ELR (cell line): ENCODE measurements at regions not wholly inside any gene's neighbourhood (a gene's known extent, or its start where the extent isn't known, plus 50 kb on each side); places are given as distances from the start of the nearest gene placed in this dataset.

Experiments used
- DNase-seq: peaks from one replicate; pipeline ENCODE4 v3.0.0-alpha.2; 2015; ENCODE audit warnings: low read depth

GRCh38 chr2:3062476-3063260 is 314.9 kb downstream of the EIPR1 start:
- DNase-seq = no peak

- no peak for DNase-seq
These were observed 317.6 kb downstream of the EIPR1 start for GRCh38 chr2:3060049-3060448.

DNA sequence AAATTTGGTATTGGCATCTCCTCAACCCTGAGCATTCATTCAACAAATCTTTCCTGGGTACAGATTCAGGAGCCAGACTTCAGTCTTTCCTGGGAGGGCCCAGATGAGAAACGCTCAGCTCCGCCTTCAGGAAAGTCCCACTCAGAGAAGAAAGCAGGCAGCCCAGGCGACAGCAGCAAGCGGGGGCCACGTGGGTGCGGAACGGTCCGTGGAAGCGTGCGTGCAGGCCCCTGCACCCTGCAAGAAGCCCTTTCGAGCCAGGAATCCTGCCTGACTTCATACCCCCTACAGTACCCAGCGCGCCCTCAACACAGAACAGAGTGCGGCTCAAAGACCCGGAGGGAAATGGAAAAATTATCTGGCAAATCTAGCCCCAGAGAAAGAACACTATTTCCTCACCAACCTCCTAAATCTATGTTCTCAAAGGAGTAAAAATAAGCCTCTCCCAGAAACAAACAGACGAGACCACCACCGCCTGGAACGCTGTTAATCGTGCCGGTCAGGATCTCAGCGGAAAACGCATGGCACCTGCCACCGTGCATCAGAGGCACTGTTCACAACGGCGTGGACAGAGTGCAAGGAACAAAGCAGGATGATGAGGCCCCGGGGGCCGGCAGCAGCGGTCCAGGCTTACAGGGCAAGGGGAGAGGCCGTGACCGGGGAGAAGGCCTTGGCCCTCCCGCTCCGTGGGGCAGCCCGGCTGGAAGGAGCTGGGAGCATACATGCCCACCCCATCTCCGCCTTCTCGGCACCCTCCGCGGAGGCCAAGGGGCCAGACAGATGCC is 318.3 kb downstream of the EIPR1 start:
- DNase-seq = no peak

DNA sequence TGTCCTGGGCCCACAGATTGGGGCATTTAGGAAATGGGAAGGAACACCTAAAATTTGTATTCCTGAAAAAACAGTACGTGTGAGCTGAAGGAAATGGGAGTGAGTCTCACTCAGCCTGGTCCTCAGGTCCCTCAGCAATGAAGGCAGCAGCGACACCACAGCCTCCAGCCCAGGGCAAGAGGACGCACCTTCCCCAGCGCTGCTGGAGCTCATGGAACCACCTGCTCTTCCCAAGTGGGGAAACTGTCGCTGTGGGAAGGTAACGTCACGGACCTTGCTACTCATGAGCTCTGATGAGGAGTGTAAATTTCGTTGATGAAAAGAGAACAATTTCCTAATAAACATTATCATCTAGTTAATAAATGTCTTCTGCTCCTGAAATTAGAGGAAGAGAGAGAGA is 323.6 kb downstream of the EIPR1 start:
- no peak for DNase-seq

DNA sequence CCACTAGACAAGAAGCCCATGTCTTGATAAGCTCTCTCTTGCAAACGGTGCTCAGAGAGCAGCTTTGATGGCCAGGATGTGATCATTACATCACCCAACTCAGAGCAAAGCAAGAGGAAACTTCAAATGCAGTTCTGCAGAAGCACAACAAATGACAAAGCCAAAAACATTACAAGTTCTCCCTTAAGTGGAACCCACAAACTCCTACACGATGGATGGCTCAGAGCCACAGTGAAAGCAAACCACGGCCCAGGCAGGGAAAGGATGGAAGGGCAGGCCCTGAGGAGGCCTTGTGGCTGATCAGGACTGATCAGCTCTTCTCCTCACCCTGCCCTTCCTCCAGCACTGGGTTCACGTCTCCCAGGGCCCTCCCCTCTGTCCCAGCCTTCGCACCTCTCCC is 326.4 kb downstream of the EIPR1 start:
- no peak for DNase-seq

- DNase-seq = no peak
These were observed 331.3 kb downstream of the EIPR1 start for GRCh38 chr2:3046170-3046865.

GRCh38 chr2:3045318-3045921 is 332.2 kb downstream of the EIPR1 start:
- DNase-seq = no peak

DNA sequence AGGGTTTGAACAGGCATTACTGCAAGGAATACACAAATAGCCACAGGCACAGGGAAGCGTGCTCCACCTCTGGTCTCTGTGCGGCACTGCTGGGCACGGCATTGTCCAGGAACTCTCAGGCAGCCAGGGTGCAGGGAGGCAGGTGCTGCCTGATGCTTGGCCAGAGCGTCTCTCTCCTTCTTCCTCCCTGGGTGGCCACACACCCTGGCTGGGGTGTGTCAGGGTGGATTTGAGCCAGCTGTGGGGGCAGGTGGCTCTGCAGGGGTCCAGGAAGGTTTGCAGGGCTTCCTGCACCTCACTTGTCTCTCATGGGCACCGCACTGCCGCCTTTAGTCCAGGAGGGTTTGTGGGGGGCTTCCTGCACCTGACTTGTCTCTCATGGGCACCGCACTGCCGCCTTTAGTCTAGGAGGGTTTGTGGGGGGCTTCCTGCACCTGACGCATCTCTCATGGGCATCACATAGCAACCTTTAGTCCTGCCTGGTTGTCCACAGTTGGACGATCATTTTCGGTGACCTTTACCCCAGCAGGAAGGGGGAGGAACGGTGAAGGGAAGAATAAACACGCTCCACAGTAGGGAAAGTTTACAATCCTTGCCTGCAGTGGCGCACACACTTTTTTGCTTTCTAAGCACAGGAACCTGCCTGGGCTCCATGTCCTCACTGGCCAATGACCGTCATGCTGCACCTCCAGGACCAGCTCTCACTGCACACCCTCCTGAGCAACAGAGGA is 332.9 kb downstream of the EIPR1 start:
- DNase-seq = no peak

DNA sequence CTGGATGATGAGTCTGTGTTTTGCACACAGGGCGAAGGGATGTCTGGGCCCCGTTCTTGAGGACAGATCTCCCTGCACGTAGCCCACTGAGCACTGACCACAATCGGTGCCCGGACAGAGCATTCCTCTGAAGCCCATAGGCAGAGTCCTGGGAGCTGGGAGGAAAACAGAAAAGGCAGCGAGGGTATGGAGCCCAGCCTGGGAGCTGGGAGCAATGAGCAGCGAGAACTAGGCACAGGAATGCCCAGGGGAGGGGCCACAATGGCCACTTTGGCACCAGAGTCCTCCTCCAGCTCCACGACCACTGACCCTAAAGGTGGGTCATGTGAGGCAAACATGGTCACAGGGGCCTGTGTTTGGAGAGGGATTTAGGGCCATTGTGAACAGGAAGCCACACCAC is 333.9 kb downstream of the EIPR1 start:
- DNase-seq = no peak

DNA sequence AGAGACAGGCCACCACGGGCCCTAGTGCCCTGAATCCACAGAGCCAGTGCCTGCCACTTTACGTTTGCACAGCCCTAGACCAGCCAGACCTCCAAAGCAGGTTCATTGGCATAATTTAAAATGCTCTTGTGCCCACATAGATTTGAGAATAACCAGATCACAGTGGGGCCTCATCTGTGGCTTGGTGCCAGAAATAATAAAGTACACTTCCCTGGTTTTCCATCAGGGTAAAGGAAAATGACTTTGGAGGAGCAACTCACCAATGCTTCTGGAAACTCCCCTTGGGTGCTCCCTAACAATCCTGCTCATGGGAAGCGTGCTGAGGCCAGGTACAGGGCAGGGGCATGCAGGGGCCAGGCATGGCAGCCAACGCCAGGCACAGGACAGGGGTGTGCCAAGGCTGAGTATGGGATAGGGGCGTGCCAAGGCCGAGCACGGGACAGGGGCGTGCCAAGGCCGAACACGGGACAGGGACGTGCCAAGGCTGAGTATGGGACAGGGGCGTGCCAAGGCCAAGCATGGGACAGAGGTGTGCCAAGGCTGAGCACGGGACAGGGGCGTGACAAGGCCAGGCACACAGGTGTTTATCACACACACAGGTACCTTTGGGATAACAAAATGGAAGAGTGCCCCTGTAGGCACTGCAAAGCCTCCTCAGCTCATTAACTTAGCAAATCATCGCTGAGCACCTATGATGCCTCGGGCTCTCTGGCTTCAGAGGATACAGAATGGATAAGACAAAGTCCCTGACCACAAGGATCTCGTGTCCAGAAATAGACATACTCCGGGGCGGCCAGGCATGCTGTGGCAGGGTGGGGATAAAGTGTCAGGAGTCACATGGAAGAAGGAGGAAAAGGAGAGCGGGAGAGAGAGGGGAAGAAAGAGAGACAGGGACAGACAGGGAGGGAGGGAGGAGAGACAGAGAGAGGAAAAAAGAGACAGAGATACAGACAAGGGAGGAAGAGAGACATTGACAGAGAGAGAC is 334.7 kb downstream of the EIPR1 start:
- DNase-seq = no peak

DNA sequence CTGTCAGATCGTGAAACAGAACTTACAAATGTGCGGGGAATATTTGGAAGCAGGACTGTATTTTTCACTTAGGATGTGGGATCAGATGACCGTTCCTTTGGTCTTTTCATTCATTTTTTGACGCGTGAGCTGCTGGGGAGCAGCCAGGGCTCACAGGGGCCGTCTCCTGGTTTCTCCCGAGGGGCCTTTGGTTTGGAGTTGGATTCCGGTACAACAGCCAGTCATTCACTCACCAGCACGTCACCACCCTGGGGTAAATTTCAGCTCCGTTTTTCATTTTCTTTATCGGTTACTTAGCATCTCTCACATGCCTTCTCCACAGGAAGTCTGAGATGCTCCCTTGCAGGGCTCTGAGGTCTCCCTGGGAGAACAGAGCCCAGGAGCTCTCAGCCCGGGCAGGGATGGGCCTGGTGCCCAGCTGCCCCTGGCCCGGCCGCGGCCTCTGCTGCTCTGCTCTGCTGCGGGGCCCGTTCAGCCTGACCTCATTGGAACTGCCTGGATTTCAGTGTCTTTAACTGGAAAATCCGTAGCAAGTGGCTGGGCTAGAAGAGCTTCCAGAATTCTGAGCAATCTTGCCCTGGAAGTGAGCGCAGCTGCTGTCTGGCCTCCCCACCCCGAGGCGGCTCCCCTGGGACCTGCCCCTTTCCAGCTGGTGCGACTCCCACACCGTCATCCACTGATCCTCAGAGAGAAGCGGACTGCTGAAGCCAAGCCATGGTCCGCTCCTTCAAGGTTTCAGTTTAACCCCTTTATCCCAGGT is 335.6 kb downstream of the EIPR1 start:
- DNase-seq = no peak

DNA sequence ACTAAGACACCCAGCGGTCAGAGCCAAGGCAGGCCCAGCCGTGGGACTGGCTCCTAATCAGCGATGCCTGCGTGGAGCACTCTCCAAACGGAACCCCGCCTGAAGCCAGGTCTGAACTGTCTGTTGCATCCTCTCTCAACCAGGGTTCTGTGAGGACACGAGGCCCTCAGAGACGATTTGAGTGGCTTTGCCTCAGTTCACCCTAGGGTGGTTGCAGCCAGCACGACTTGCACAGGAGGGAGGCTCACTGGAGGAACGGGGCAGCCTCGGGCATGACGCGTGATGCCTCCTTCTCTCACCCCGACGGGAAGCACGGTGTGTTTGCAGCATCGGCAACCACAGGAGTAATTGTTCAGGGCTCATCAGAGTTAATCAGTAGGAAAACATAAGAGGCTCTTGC is 336.4 kb downstream of the EIPR1 start:
- no peak for DNase-seq

DNA sequence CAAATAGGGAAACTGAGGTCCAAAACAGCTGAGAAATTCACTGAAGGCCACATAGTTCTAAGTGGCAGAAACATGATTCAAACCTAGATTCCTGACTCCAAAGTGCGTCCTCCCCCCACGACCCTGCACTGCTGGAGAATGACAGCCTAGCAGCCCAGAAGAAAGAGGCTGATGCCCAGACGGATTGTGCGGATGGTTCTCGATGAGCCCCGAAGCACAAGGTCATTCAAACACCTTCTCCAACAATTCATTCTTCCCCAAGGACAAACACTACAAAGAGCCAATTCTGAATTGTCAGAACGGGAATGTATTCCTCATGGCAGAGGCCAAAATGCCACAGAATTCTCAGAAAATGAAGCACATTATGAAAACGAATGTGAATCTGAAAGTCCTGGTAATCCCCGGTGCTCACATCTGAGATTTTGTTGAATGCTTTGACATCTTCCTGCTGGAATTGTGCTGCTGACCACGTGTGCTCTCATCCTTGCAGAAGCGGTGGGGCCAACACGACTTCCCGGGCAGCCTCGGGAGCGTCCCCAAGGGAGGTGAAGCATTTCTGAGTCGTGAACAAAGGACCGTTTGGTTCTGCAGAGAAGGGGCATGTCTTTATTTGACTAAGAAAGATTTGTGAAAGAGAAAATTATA is 337.0 kb downstream of the EIPR1 start:
- no peak for DNase-seq

- no peak for DNase-seq
These were observed 337.6 kb downstream of the EIPR1 start for GRCh38 chr2:3040066-3040428.

DNA sequence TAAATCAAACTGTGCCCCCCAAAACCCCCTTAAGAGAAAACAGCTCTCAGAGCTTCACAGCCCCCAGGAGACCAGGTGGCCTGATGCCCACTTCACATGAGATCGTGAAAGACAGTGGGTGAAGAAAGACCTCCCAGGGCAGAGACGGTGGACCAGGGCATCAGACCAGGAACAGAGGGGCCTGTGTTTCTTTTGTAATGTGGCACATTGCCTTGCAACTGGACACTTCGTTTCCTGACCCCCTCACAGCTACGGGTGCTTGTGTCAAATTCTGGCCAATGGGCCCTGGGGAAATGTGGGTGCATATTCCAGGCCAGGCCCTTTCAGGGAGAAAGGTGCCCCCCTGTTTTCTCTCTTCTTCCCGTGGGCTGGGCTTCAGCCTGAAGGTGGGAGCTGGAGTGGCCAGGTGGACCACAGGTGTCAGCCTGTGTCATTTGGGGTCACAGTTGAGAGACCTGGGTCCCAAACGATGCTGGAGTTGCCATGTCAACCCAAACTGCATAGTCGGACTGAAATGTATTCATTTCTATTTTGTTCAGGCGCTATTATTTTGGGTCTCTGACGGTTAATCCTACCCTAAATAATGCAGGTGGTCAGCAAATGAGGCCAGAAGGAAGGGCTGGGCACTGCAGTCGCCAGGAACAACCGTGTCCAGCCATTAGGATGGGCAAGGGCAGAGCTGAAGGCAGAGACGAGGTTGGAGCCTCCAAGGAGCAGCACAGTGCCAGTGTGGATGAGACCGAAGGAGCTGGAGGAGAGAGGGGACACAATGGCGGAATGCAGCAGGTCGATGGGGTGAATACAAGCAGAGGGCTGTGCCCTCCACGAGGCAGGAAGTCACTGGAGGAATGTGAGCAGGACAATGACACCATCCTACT is 338.2 kb downstream of the EIPR1 start:
- no peak for DNase-seq

- DNase-seq = no peak
These were observed 339.0 kb downstream of the EIPR1 start for GRCh38 chr2:3038636-3039035.

DNA sequence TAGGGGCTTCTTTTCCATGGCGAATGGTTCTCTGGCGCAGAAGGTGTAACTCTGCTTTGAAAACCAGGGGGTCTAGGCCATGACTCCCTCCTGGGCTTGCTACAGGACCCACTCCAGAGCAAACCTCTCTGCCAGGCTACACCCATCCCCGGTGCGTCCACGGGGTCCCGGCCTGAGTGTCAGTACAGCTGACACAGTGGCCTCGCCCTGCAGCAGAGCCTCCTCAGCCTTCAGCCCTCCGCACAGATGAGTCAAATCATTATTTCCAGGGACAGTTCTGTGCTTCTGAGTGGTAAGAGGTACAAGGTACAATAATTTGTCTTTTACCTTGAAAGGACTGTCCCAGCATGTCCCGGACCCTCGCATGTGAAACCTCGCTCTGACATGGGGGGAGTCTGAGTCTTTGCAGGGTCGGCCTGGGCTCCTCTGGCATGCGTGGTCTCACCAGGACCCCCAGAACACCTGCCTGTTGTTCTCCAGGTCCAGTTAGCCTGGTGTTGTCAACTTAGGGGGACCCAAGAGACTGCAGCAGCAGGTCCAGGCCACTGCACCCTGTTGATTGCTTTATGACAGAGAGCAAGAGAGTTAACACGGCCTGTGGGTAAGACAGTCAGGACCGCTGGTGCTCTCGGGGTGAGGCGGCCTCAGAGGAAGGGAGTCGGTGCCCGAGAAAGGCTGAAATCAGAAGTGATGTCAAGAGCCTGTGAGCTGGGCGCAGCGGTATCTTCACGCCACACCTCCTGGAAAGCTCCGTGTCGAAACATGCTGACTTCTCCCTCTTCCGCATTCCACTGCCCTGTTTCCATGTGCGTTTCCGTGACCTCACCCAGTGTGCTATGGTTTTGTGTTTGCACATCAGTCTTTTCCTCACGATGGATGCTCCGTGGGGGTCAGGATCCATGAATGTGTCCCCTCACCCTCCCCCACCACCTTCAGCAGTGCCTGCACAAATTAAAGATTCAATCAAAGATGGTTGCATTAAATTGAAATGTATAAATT is 340.1 kb downstream of the EIPR1 start:
- no peak for DNase-seq
